ENCODE measurements at regions not wholly inside any gene's neighbourhood (a gene's known extent, or its start where the extent isn't known, plus 50 kb on each side); places are given as distances from the start of the nearest gene placed in this dataset.

DNA sequence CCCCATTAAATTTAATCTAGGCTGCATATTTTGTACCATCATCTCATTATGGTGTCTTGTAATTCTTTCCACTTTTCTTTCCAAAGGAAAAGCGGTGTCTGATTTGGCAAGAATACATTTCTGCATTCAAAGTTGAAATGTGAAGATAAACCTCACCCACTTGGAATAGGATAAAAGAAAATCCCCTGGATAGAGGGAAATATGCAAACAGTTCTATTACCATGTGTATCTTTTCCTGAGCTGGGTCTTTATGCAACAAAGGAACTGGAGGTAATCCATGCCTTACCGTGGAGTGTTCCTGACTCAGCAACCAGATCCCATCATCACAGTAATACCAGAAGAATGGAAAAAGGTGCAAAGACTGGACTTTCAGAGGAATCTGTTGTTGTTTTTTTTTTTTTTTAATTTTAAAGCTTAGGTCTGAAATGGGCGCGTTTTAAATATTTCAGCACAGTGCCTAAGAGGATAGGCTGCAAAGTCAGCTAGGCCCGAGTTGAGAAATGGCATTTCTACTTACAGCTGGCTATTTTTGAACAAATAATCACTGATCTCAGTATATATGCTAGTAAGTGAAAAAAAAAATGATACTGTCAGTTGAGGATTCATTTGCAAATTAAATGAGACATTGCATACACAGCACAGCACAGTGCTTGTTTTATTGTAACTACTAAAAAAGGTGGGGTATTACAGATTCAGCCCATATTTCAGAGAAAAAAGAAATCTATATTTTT lies 55.5 kb upstream of the ADAMTS9 start:
- Histone ChIP-seq H3K9me3 (ENCODE audit: control insufficient read depth, low read depth, low read length) (no peaks in the 10 kb centered on the region), H3K27ac (ENCODE audit: low read length) (no peak overlapping the region), H3K4me1 (ENCODE audit: control insufficient read depth, low read depth, low read length) (peaks cover 11% of the 10 kb centered on the region), H3K27me3 (ENCODE audit: control insufficient read depth, insufficient read depth, low read length) (no peaks in the 10 kb centered on the region), H3K4me3 (ENCODE audit: low read length) (no peak overlapping the region), H3K36me3 (ENCODE audit: control insufficient read depth, low read depth, low read length) (no peaks in the 10 kb centered on the region), H3K9ac (ENCODE audit: low read length) (no peak overlapping the region)

DNA sequence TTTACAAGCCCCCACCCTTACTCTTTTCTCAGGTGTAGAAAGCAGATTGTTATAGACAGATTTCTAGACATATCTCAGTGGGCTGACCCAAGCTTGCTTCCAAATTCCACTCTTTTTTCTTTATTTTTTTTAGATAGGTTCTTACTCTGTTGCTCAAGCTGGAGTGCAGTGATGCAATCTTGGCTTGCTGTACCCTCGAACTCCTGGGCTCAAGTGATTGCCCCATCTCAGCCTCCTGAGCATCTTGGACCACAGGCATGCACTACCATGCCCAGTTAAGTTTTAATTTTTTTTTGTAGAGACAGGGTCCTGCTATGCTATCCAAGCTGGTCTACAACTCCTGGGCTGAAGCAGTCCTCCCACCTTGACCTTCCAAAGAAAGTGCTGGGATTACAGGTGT lies 53.5 kb upstream of the ADAMTS9 start:
- no peak overlapping the region for H3K4me3 ChIP-seq (ENCODE audit: low read length)
- no peak overlapping the region for H3K9ac ChIP-seq (ENCODE audit: low read length)
- no peaks in the 10 kb centered on the region for H3K4me1 ChIP-seq (ENCODE audit: control insufficient read depth, low read depth, low read length)
- no peaks in the 10 kb centered on the region for H3K36me3 ChIP-seq (ENCODE audit: control insufficient read depth, low read depth, low read length)
- H3K9me3 ChIP-seq (ENCODE audit: control insufficient read depth, low read depth, low read length): no peaks in the 10 kb centered on the region
- no peaks in the 10 kb centered on the region for H3K27me3 ChIP-seq (ENCODE audit: control insufficient read depth, insufficient read depth, low read length)
- no peak overlapping the region for H3K27ac ChIP-seq (ENCODE audit: low read length)

DNA sequence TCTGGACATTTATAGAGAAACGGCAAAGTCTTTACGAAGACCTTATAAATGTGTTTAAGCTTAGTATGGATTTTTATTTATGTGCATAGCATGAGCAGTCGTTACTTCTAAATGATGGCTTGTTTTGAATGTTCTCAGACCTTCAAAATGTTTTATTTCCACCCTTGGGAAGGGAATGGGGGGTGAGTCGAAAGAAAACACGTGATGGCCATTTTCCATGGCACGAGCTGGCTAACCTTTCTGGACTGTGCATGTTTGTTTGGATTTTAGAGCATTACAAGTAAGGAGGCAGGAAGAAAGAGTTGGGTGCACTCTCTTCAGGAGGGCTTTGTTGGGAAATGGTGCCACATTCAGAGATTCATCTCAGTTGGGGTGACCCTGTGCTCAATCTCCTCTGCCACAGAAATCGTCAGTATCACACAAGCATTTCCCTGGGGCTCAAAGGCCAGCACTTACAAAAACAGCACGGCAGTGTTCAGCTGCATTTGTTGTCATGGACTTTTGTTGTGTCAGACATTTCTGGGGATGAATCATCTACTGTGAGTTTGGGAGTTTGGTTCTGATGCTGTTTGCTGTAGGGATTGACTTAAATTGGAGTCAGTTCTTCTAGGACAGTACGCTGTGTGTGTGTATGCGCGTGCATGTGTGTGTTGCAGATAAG lies 52.3 kb upstream of the ADAMTS9 start:
- no peaks in the 10 kb centered on the region for H3K36me3 ChIP-seq (ENCODE audit: control insufficient read depth, low read depth, low read length)
- no peak overlapping the region for H3K9ac ChIP-seq (ENCODE audit: low read length)
- no peaks in the 10 kb centered on the region for H3K9me3 ChIP-seq (ENCODE audit: control insufficient read depth, low read depth, low read length)
- no peaks in the 10 kb centered on the region for H3K27me3 ChIP-seq (ENCODE audit: control insufficient read depth, insufficient read depth, low read length)
- no peaks in the 10 kb centered on the region for H3K4me1 ChIP-seq (ENCODE audit: control insufficient read depth, low read depth, low read length)
- H3K4me3 ChIP-seq (ENCODE audit: low read length): no peak overlapping the region
- no peak overlapping the region for H3K27ac ChIP-seq (ENCODE audit: low read length)

Data from iPS-18a (cell line).